Cardiac fibroblast (primary cell): ENCODE measurements at regions not wholly inside any gene's neighbourhood (a gene's known extent, or its start where the extent isn't known, plus 50 kb on each side); places are given as distances from the start of the nearest gene placed in this dataset.

Experiments used
- DNase-seq, 2 donors: peaks; one replicate each; pipeline versions ENCODE4 v3.0.0 to v3.0.0-alpha.2; 2010; ENCODE audit warnings: low read depth in 2 of 2
- H3K4me3 ChIP-seq, 2 donors: replicated peaks in 1 of 2; 1 replicate in 1 of 2; 2 replicates in 1 of 2; pipeline ENCODE4 v1.5.1; 2011; ENCODE audit warnings: low read depth in 2 of 2, low read length in 2 of 2, mild to moderate bottlenecking in 2 of 2, moderate library complexity in 1 of 2
- TF ChIP-seq, protein P1 (sequence below): IDR thresholded peaks from one replicate; pipeline ENCODE4 v1.5.1; 2011; ENCODE audit warnings: low read depth, mild to moderate bottlenecking, low read length, inconsistent platforms

DNA sequence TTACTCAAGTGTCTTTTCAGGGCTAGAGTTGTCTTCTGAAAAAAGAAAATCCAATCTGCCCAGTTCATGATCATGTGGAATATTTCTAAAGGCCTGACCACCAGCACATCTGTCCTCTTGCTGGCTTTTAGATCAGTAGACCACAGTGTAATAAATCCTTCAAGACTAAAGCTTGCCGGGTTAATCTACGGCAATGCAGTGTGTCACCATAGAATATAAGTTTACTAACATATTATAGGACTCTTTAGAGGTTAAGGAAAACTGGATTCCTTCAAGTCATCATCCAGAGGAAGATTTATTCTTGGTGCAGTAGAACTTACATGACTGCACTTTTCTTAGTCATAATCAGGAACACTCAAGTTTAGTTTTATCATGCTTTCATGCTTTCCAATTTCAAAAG lies 349.5 kb downstream of the SEMA3D start:
- no peak for DNase-seq
- H3K4me3 ChIP-seq: no peak overlapping the region
- TF ChIP-seq, protein P1, sequence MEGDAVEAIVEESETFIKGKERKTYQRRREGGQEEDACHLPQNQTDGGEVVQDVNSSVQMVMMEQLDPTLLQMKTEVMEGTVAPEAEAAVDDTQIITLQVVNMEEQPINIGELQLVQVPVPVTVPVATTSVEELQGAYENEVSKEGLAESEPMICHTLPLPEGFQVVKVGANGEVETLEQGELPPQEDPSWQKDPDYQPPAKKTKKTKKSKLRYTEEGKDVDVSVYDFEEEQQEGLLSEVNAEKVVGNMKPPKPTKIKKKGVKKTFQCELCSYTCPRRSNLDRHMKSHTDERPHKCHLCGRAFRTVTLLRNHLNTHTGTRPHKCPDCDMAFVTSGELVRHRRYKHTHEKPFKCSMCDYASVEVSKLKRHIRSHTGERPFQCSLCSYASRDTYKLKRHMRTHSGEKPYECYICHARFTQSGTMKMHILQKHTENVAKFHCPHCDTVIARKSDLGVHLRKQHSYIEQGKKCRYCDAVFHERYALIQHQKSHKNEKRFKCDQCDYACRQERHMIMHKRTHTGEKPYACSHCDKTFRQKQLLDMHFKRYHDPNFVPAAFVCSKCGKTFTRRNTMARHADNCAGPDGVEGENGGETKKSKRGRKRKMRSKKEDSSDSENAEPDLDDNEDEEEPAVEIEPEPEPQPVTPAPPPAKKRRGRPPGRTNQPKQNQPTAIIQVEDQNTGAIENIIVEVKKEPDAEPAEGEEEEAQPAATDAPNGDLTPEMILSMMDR: no peak

DNA sequence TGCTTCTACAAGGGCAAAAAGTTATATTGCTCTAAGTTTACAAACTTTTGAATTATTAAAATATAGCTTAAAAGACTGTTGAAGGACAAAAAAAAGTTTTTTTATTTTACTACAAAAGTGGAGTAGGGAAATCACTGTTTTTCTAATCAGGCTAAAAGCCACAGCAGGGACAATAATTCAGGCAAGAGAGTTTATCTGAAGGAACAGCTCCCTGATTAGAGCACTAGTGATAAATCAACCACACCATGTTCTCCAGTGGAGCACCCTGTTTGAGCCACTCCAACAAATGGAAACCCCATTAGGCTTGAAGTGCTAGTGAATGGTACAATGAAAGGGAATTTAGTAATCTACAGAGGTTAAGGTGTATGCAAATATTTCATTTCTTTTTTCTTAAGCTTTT lies 357.1 kb downstream of the SEMA3D start:
- TF ChIP-seq, protein P1: no peak

DNA sequence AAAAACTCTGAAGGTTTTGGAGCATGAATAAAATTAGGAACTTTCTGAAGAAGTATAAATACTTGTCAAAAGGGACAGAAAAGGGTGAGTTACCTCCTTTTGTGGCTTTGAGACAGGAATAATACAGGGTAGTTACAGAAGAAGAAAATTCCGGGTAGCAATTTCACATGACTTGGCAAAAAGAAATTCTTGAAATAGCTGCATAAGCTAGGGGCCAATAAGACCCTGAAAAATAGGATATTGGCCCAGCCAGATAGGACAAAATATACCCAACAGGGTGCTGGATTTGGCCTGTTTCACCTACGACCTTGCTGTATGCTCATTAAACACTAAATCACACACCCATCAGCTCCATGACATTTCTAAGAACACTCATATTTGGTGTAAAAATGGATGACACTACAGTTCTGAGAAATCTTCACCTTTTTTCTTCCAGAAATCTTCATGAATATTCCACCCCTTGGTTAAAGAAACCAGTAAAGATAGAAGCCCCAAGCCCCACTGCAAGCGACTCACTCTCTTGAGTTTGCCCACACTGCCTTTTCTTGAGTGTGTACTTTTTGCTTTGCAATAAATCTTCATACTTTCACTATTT lies 362.7 kb downstream of the SEMA3D start:
- no peak overlapping the region for H3K4me3 ChIP-seq
- TF ChIP-seq, protein P1: no peak
- no peak for DNase-seq

More for the DNA sequence above, 357.1 kb downstream of the SEMA3D start:
- H3K4me3 ChIP-seq: no peak overlapping the region
- no peak for DNase-seq

DNA sequence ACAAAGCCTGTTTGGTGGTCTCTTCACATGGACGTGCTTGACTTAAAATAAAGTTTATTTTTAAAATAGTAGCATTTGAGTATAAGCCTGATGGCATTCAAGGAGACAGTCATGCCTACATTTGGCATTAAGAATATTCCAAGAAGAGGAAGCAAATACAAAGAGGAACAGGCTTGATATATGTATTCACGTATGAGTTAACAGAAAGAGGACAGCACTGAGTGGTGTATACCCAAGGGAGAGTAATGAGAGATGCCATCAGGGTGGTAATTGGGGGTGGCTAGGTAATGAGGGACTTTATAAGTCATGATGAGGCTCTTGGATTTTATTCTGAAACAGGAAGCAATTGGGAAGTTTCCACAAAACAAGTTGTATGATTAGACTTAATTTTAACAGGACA lies 363.3 kb downstream of the SEMA3D start:
- DNase-seq: no peak
- H3K4me3 ChIP-seq: no peak overlapping the region
- TF ChIP-seq, protein P1: no peak

DNA sequence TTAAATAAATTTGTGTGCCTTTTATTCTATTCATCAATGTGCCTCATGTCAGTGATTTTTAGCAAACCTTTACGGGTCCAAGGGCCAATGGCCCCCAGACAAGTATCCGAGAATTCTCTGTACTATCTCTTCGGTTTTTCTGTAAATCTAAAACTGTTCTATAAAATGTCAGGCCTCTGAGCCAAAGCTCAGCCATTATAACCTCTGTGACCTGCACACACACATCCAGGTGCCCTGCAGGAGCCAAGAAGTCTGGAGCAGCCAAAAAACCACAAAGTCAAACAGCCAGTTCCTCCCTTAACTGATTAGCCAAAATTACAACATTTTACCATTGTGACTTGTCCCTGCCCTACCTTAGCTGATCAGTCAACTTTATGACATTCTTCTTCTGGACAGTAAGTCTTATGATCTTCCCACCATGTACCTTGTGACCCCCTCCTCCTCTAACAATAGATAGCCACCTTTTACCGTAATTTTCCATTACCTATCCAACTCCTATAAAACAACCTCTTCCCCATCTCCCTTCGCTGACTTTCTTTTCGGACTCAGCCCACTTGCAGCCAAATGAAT lies 363.8 kb downstream of the SEMA3D start:
- no peak for DNase-seq
- H3K4me3 ChIP-seq: no peak overlapping the region
- TF ChIP-seq, protein P1: no peak

DNA sequence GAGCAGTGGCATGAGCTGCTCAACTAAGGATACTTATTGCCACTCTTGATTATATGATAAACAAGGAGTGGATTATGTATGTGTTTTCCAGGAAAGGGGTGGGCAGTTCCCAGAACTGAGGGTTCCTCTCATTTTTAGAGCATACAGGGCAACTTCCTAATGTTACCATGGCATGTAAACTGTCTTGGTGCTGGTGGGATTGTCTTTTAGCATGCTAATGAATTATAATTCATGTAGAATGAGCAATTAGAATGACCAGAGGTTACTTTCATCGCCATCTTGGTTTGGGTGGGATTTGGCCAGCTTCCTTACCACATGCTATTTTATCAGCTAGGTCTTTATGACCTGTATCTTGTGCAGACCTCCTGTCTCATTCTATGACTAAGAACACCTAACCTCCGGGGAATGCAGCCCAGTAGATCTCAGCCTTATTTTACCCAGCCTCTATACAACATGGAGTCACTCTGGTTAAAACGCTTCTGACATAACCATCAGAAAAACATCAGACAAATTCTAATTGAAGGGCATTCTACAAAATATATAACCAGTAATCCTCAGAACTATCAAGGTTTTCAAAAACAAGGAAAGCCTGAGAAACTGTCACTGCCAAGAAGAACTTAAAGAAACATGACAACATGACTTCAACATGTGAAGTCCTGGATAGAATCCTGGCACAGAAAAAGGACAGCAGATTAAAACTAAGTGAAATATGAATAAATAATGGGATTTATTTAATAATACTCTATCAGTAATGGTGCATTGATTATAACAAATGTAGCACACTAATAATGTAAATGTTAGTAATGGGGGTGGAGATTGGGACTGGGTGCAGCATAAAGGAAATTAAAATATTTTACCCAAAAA lies 365.0 kb downstream of the SEMA3D start:
- no peak for DNase-seq
- H3K4me3 ChIP-seq: no peak overlapping the region
- TF ChIP-seq, protein P1: no peak
